GM12878 (cell line): ENCODE measurements at regions not wholly inside any gene's neighbourhood (a gene's known extent, or its start where the extent isn't known, plus 50 kb on each side); places are given as distances from the start of the nearest gene placed in this dataset. TPM values are rescaled to one million over a fixed set of nuclear protein-coding genes. Genes with fewer than 3 reads are reported as not detected.

Source experiments
- microRNA-seq: library from miRNA; unstranded; fragments of <30 nt; microRNA quantifications from one replicate; pipeline ENCODE4, GENCODE V29; 2018
- small RNA-seq: library from RNA; depleted of rRNA; stranded (forward); fragments of <200 nt; gene quantifications from one replicate; pipeline ENCODE3, GENCODE V24; 2014

Small RNA genes in the stretch of these regions (microRNA-seq; reads per million reads assigned to microRNA genes)
- 0.94 reads per million for gene MIR4719

Small RNA genes in the stretch of these regions (small RNA-seq; reads per million reads assigned to genes)
- not detected for gene MIR4719
